ENCODE measurements at regions not wholly inside any gene's neighbourhood (a gene's known extent, or its start where the extent isn't known, plus 50 kb on each side); places are given as distances from the start of the nearest gene placed in this dataset.
A peak's percentile ranks its signal among the peaks of the same experiment; 100 is the strongest.

- Histone ChIP-seq H3K36me3 (no peaks in the 10 kb centered on the region), H3K27me3 (no peaks in the 10 kb centered on the region), H3K9me3 (peaks cover 0 to 17% (median 0%) of the 10 kb centered on the region in 11 donors), H3K4me3 (no peak overlapping the region), H3K4me1 (no peaks in the 10 kb centered on the region), H3K27ac (no peak overlapping the region)
- intact Hi-C loops (cut with DNase I), result no loop called here
- no peak for TF ChIP-seq CTCF (IDR thresholded peaks at IDR 0.05)
- ATAC-seq (no peak), DNase-seq (peak in 1 of 2 donors; percentile 1)
- 68 to 69% methylated on average over 2 of the region's 2 CpGs for WGBS, 2 donors
Measured at GRCh38 chr1:69410893-69411292, 156.8 kb upstream of the LRRC7 start.

DNA sequence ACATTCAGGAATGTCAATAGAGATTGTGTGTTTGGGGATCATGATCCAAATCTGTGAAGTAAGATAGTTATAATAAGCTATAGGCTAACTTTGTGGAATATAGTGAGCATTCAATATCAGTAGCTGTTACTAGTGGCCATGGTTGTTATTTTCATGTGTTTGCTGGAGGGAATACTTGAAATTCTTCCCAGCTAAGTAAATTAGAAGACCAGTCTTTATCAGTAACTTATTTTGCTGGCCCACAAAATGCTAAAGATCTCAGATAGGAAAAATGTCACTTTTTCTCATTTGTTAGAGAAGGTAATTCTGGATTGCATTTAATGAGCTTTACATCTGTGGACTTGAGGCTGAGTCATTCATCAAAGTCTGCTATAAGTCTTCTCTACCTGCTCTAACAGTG, 156.1 kb upstream of the LRRC7 start:
- Histone ChIP-seq H3K27me3 (no peaks in the 10 kb centered on the region), H3K9me3 (peaks cover 0 to 17% (median 0%) of the 10 kb centered on the region in 11 donors), H3K4me3 (no peak overlapping the region), H3K4me1 (no peaks in the 10 kb centered on the region), H3K36me3 (no peaks in the 10 kb centered on the region), H3K27ac (no peak overlapping the region)
- no peak for ATAC-seq
- DNase-seq, result no peak
- intact Hi-C loops (cut with DNase I), result no loop called here
- TF ChIP-seq CTCF (IDR thresholded peaks at IDR 0.05), result no peak

DNA sequence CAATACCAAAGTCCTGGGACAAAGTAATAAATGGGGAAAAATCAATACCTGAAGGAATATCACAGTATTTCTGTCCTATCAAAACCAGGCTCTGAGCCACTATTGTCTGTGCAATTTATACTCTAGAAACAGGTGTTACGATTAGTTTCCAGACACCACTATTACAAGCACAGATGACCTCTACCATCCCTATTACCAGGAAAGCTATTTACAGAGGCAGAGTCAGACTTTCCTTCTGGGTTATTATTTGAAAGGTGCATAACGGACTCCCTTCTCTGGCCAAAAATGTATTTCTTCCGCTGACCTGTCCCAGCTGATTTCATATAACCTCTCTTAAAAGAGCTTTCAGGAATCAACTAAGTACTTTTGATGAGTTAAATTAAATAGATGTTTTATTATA, 154.6 kb upstream of the LRRC7 start:
- Histone ChIP-seq H3K4me1 (no peaks in the 10 kb centered on the region), H3K27ac (no peak overlapping the region), H3K36me3 (no peaks in the 10 kb centered on the region), H3K27me3 (no peaks in the 10 kb centered on the region), H3K4me3 (no peak overlapping the region), H3K9me3 (peaks cover 0 to 9% (median 0%) of the 10 kb centered on the region in 11 donors)
- no peak for DNase-seq
- ATAC-seq, result peak in 4 of 8 donors; percentile 70 to 85 (median 79)
- intact Hi-C loops (cut with DNase I), result no loop called here
- TF ChIP-seq CTCF (IDR thresholded peaks at IDR 0.05), result no peak
- WGBS, 2 donors, result 55 to 63% methylated on average over 3 of the region's 3 CpGs

DNA sequence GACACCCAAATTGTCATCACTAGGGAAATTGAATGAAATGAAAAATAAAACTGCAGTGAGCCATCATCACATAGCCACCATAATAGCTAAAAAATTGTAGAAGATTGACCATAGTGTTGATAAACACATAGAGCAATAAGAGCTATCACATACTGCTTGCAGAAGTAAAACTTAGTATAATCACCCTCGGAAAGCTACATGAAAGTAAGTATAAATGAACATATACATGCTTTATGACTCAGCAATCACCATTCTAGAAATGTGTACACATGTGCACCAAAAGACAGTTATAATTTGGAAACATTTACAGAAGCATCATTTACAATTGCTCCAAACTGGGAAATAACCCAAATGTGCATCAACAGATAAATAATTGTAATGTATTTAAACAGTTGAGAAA, 153.1 kb upstream of the LRRC7 start:
- Histone ChIP-seq H3K36me3 (no peaks in the 10 kb centered on the region), H3K4me1 (no peaks in the 10 kb centered on the region), H3K9me3 (peaks cover 0 to 9% (median 0%) of the 10 kb centered on the region in 11 donors), H3K4me3 (no peak overlapping the region), H3K27ac (no peak overlapping the region), H3K27me3 (no peaks in the 10 kb centered on the region)
- no peak for ATAC-seq
- 92 to 95% methylated on average over 1 of the region's 1 CpG for WGBS, 2 donors
- no peak for DNase-seq
- TF ChIP-seq CTCF (IDR thresholded peaks at IDR 0.05), result no peak
- intact Hi-C loops (cut with DNase I), result no loop called here

DNA sequence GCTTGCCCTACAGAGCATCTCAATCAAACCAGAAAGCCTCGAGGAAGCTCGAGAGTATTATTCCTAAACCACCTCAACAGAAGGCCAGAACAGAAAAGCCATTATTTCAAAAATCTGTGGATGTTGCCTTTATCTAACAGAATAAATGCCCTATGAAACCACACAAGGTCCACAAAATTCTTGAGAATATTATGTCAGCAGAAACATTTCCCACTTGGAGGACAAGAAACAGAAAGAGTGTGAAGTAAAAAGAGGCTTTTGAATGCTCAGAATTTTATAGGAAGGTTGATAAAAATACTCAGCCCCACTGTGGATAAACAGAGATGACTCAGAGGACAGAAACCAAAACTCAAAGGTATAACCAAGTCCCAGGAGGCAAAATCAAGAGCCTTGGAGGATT, 146.4 kb upstream of the LRRC7 start:
- Histone ChIP-seq H3K9me3 (peaks cover 0 to 4% (median 0%) of the 10 kb centered on the region in 11 donors), H3K27ac (no peak overlapping the region), H3K27me3 (no peaks in the 10 kb centered on the region), H3K4me1 (no peaks in the 10 kb centered on the region), H3K4me3 (no peak overlapping the region), H3K36me3 (no peaks in the 10 kb centered on the region)
- no peak for TF ChIP-seq CTCF (IDR thresholded peaks at IDR 0.05)
- DNase-seq (no peak), ATAC-seq (no peak)
- intact Hi-C loops (cut with DNase I), result no loop called here
- WGBS, 2 donors, result 57 to 68% methylated on average over 2 of the region's 2 CpGs

Measured in heart right ventricle (tissue), 16 donors.